Lower leg skin (tissue), 4 donors: ENCODE measurements at regions not wholly inside any gene's neighbourhood (a gene's known extent, or its start where the extent isn't known, plus 50 kb on each side); places are given as distances from the start of the nearest gene placed in this dataset.

ENCODE experiments used
- DNase-seq, 2 donors: peaks; one replicate each; pipeline ENCODE4 v3.0.0-alpha.2; 2019; ENCODE audit warnings: low spot score in 2 of 2
- H3K4me3 ChIP-seq: fragments of 200-600 bp; sonication (generic); 2 replicates; pipeline ENCODE4 v1.5.1; 2017; ENCODE audit warnings: mild to moderate bottlenecking, low read depth; ENCODE audit not compliant: poor library complexity, severe bottlenecking
- CTCF ChIP-seq, 3 donors: fragments of 450-650 bp; IDR thresholded peaks; one replicate each; pipeline ENCODE4 v1.5.1; 2016; ENCODE audit warnings: antibody characterized with exemption in 3 of 3, mild to moderate bottlenecking in 3 of 3, moderate library complexity in 2 of 3
- POLR2A ChIP-seq, 2 donors: fragments of 450-650 bp; IDR thresholded peaks; one replicate each; pipeline ENCODE4 v1.6.1; 2016 to 2017; ENCODE audit warnings: antibody characterized with exemption in 2 of 2, mild to moderate bottlenecking in 1 of 2, moderate library complexity in 1 of 2
- WGBS, 2 donors: methylation state at CpG; one replicate each; pipeline ENCODE4 v1.1.5; 2018; 5-methylcytosine and 5-hydroxymethylcytosine counted together
- intact Hi-C: fragments of 100-400 bp; cut with DNase I; formaldehyde crosslinking; loops from one replicate; pipeline ENCODE4 v1.15.0; 2023; ENCODE audit warnings: low total_unique reads

GRCh38 chr14:62253911-62254310 is 491.7 kb downstream of the SNAPC1 start:
- intact Hi-C loops: no loop called here
- DNase-seq: no peak
- no peak overlapping the region for H3K4me3 ChIP-seq
- 75 to 81% methylated on average over 2 of the region's 2 CpGs for WGBS, 2 donors
- no peak for TF ChIP-seq POLR2A (IDR thresholded peaks at IDR 0.05)
- no peak for TF ChIP-seq CTCF (IDR thresholded peaks at IDR 0.05)

DNA sequence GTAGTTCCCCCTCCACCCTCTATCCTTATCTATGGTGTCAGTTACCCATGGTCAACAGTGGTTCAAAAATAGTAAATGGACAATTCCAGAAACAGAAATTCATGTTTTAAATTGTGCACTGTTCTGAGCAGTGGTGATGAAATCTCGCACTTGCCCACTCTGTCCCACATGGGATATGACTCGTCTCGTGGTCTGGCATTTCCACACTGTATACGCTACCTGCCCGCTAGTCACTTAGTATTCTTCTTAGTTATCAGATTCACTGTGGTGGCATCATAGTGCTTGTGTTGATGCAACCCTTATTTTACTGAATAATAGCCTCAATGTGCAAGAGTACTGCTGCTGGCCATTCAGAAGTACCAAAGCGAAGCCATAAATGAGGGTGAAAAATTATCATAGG is 507.0 kb downstream of the SNAPC1 start:
- DNase-seq: no peak
- intact Hi-C loops: no loop called here
- WGBS, 2 donors: 89% methylated on average over 6 of the region's 6 CpGs
- no peak overlapping the region for H3K4me3 ChIP-seq
- TF ChIP-seq POLR2A (IDR thresholded peaks at IDR 0.05) (no peak), CTCF (IDR thresholded peaks at IDR 0.05) (no peak)

DNA sequence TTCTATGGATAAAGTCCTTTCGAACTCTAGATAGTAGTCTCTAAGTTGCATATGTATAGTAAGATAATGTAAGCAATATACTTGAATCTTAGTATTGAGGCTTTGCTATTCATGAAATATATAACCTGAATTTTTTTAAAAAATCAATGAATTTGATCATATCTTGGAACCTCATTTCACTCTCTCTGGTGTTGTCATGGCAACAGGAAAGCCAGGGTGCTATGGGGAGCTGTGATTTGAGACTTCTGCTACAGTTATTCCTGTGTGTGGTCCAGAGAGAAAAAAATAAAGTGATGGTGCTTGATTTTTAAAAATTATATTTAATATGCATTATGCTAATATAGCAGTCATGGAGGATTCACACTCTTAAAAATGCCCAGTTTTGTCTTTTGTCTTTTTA is 508.0 kb downstream of the SNAPC1 start:
- DNase-seq: no peak
- no peak overlapping the region for H3K4me3 ChIP-seq
- intact Hi-C loops: no loop called here
- 88 to 92% methylated on average over 1 of the region's 1 CpG for WGBS, 2 donors
- TF ChIP-seq POLR2A (IDR thresholded peaks at IDR 0.05) (no peak), CTCF (IDR thresholded peaks at IDR 0.05) (no peak)

GRCh38 chr14:62280366-62280765 is 518.1 kb downstream of the SNAPC1 start:
- no peak for DNase-seq
- TF ChIP-seq CTCF (IDR thresholded peaks at IDR 0.05) (no peak), POLR2A (IDR thresholded peaks at IDR 0.05) (no peak)
- no peak overlapping the region for H3K4me3 ChIP-seq
- intact Hi-C loops: no loop called here

GRCh38 chr14:62283837-62284236 is 521.6 kb downstream of the SNAPC1 start:
- TF ChIP-seq POLR2A (IDR thresholded peaks at IDR 0.05) (no peak), CTCF (IDR thresholded peaks at IDR 0.05) (no peak)
- WGBS, 2 donors: 81 to 85% methylated on average over 4 of the region's 4 CpGs
- DNase-seq: no peak
- no peak overlapping the region for H3K4me3 ChIP-seq
- intact Hi-C loops: no loop called here

- no peak for DNase-seq
- 60 to 64% methylated on average over 3 of the region's 3 CpGs for WGBS, 2 donors
- H3K4me3 ChIP-seq: no peak overlapping the region
- no peak for TF ChIP-seq CTCF (IDR thresholded peaks at IDR 0.05)
- TF ChIP-seq POLR2A (IDR thresholded peaks at IDR 0.05): no peak
- intact Hi-C loops: no loop called here
Measured at GRCh38 chr14:62289471-62289870, 527.3 kb downstream of the SNAPC1 start.
